ENCODE measurements at regions not wholly inside any gene's neighbourhood (a gene's known extent, or its start where the extent isn't known, plus 50 kb on each side); places are given as distances from the start of the nearest gene placed in this dataset.
A peak's percentile ranks its signal among the peaks of the same experiment; 100 is the strongest.
"Not testable (repeated sequence)": the region's sequence is repeated elsewhere in the genome, so short reads cannot be mapped to it uniquely, and the experiment has no call there.

DNA sequence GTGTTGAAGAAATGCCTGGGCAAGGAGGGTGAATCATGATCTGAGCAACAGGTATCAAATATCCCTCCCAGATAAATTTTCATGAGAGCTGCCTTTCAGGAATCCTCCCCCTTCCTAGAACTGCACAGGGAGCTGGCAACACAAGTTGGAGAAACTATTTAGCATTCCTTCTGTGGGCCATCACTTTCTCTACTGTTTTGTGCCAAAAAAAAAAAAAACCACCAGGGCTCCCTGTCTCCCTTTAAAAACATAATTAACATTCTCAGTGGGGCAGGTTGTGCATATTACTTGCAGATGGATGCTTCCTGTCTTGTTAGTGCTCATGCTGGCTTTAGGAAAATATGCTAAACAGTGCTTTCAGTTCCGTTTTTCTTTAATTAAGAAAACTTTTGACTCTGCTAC is 234.9 kb upstream of the LMCD1 start:
- no peak for DNase-seq

DNA sequence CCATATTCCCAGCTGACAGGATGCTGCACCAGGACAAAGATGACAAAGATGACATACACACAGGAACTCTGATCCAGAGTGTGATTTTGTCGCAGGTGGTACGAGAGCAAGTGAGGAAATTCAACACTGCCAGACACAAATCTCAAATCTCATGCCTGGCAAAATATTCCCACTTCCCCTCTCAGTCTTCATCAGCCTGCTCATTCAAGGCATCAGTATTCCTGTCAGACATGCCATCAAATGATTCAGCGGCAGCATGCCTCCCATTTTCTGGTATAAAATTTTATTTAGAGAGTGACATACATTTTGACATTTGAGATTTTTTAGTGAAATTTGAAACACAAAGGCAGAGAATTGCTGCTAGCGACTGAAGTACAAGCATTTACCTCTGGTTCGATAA is 228.1 kb upstream of the LMCD1 start:
- no peak for DNase-seq

DNA sequence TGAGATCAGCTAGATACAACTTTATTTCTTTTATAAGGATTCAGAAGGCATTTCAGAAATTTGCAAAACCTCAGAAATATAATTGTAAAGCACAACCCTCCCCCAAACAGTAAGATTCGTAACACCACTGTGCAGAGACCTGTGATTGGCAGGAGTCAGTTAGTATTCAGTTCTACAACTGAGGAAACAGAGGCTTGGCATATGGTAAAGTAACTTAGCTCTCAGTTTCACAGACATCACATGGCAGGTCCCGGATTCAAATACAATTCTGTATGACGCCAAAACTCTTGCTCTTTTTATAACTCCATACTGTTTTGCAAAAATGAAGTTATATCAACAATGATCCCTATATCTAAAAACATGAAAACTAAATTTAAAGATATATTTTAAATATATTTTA is 225.6 kb upstream of the LMCD1 start:
- no peak for DNase-seq

DNA sequence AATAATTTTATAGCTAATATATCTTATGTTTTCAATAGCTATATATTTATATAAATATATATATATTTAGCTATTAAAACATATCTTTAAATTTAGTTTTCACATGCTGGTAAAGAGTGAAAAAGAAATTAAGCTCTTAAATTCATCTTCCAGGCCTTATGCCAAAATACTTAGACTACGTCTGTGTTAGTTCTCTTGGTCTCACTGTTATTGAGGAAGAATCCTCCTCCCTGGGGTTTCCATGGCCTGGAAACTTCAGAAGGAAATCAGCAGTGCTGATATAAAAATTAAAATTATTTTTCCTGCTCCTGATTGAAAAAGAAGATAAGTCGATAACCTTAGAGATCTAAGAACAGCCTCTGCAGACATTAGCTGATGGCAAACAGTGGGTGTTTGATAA is 225.1 kb upstream of the LMCD1 start:
- DNase-seq = no peak

DNA sequence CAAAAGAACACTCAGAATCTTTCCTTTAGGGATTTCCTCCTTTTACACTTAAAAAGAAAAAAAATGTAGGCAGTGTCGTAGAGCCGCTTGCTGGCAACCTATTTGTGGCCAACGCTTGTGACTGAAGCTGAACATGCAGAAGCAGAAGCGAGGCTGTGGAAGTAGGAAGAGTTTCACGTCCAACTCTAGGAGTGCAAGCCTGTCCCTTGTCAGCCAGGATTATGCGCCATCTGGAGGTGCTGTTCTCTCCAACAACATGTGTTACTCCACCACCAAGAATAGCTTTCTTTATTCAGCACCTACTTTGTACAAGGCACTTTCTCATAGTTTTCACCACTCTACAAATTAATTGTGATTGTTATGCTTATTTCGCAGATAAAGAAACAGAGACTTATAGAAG is 223.2 kb upstream of the LMCD1 start:
- DNase-seq = no peak

DNA sequence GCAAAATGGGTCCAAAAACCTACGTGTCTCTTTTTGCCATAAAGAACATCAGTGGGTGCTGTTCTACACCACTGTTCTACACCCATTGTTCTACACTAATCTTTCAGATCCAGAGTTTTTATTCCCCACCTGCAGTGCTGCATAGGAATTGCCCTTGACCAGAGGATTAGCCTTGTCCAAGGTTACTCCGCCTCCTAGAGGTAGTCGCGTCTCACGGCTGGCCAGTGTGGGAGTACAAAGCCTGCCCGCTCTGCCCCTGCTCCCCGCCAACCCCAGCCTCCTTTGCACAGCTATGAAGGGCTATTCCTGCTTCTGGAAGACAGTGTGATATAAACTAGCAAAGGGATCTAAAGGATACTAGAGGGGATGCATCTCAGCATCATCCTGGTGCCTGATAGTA is 222.1 kb upstream of the LMCD1 start:
- DNase-seq = no peak

DNA sequence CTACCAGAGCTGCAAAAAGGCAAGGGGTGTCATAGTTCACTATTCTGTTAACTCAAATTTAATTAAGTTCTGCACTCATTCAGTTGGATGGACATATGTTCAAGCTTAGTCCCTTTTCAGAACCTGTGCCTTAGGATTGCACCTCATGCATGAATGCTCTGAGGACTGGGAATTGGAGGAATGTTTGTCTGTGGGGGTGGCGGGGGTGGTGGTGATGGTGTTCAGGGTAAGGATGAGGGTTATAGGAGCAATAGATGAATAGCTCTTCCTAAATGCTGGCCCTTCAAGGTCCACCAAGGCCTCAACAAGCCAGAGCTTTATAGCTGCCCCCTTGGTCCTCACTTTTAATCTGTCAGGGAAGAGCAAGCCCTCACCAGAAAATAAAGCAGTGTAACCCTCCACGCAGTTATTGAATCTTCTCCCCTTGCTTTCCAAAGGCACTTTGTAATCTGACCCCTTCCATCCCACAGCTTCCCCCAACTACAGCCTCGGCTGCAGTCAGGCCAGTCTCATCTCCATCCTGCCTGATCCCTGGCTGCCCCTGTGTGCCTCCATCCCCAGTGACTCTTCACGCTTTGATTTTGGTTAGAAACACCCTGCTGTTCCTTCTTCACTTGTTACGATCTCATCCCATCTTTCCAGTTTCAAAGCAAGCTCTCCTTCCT is 221.6 kb upstream of the LMCD1 start:
- no peak for DNase-seq

DNA sequence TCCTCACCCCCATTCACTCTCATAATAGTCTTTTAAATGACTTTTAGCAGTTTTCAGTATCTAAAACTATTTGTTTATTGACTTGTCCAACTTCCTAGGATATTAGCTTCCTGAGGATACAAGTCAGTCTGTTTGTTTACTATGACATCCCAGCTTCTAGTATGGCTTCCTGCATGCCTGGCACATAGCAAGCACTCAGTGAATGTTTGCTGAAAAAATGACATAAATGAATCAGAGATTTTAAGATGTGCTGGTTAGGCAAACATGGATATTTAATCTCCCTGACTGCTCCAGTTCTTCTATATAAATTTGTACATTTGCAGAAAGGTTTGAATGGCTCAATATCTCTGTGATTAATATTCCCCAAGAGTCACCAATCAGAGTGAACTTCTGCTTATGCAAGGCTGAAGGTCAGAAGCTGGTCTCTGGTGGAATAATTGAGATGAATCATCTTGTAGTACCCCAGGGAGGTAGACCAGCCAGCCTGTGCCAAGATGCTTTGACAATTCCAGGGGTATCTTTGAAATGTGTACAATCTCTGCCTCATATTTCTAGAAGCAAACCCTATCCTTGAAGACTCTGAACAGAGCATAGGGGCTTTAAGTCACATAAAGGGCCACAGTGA is 219.0 kb upstream of the LMCD1 start:
- no peak for DNase-seq

DNA sequence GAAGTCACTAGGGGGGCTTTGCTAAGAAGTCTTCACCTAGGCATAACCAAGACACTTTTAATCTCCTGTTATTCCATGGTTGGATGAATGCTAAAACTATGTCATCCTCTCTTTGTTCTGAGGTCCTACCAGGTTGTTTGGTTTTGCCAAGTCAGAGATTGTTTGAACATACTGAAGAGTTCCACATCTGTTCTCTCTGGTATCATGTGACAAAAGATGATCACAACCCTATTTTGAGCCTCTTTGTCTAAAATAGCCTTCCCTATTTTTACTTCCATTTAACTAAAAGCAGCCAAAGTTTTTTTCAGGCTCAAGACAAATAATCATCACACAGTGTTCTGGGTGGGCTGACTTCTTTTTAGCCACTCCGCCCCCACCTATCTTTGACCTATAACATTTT is 218.4 kb upstream of the LMCD1 start:
- no peak for DNase-seq

DNA sequence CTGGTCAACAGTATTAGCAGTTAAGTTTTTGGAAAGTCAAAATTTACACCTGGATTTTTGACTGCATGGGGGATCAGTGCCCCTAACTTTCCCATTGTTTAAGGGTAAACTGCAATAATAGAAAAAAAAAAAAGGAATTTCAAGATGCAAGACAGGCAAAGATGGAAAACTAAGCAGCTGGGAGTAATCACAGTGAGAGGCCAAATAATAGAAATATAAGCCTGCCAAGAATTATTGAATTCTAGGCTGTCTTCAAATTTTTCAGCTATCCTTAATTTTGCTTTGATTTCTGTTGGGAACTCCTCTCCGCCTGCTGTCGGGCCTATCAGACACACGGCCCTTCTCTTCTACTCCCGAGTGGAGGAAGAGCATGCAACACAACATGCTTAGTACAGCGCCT is 215.5 kb upstream of the LMCD1 start:
- DNase-seq = no peak

DNA sequence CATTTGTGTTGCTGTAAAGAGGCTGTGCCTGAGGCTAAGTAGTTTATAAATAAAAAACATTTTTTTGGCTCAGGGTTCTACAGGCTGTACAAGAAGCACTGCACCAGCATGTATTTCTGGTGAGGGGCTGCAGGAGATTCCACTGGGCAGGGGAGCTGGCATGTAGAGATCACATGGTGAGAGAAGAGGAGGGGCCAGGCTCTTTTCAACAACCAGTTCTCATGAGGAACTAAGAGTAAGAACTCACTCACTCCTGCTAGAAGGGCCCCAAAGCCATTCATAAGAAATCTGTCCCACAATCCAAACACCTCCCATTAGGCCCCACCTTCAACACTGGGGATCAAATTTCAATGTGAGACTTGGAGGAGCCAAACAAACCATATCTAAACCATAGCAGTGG is 214.9 kb upstream of the LMCD1 start:
- DNase-seq = no peak

DNA sequence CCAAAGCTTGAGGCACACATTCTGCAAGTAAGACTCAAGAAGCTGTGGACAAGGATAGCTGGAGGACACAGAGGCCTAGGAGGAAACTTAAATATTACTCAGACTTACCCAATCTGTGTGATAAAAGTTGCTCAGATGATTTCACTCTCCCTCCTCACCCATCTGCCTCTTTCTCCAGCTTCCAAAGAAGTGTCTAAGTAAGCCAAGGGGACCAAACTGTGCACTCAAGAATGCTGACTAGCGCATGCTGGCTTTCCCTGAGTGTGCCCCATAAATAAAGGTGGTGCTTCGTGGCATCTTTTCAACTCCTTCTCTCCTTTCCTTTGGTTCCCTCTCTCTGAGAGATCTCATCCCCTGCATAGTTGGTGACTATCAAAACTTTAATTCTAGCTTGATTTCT is 211.0 kb upstream of the LMCD1 start:
- no peak for DNase-seq

DNA sequence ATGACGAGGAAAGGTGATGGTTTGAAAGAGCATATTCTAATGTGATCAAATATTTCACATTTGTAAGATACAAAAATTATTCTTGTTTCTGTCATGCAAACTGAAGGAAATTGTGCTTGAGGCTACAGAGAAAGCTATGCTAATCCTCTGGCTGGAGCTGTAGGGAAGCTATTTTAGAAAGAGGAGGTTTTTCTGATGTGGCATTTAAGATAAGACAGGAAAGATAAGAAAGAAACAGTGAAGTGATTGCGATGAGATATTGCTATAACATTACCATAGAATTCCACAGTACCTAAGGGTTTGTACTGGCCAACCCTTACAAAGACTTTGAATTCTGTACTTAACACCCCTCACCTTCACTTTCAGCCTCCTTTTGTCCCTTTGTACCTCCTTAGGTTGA is 205.2 kb upstream of the LMCD1 start:
- no peak for DNase-seq

DNA sequence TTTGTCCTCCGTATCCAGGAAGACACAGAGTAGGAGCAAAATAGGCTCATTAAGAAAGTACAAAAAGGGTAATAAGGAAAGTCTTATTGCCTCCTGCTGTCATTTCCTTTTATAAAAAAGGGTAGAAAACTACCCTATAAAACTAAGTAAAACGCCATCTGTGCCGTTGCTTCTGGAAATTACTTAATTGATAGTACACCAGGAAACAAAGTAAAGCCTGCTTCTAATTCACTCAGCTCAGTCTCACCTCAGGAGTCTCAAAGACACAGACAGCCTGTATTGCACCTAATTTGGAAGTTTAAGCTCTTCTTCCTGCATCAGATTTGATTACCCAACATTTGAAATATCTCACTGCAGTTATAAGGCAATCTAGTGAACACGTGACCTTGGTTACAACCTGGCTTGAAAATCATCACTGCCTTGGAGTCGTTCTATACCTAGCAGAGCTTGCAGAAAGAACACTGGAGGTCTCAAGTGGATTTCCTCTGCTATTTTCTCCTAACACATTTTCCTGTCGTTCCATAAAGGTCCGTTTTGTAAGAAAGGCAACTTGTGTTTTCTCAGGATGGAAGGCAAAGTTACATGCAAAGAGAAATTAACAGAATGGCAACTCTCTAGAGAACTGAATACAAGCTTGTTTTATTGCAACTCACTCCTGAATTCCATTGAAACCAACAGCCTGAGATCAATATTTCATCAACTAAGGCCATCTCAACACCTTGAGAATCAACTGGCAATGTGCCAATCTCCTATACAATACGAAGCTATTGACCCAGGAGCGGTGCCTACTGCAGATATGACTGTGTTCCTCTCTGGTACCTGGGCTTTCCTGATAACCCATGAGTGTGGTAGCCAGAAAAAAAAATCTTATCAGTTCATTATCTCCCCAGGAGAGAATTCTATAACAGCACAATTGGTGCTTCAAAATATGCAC is 203.3 kb upstream of the LMCD1 start:
- no peak for DNase-seq

DNA sequence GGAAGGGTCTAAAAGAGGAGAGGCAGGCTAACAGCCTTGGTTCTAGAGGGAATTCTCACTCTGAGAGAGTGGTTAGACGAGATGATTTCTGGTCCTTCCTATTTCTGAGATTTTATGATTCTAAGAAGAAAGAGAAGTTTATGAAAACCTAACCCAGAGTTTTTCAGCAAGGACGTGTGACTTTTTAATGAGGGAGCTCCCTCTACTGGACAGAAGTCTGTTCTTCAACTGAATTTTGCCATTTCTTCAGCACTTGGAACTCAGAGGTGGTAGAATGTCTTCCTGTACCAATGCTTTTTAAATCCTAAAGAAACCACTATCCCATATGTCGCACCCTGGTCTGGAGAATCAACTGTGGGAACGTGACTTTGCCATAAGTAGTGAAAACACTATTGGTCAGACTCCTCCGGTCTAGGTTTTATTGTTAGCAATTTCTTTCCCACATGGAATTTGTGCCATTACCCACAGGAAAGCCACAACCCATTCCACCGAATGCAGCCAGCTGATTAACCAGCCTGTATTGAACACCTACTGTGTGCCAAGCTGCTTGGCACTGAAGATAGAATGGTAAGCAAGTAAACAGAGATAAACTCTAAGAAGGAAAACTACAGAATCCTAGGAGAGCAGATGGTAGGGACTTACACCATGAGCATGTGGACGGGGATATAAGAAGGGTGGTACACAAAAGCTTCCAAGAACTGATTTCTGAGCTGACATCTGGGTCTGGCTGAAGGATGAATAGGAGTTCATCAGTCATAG is 199.5 kb upstream of the LMCD1 start:
- peak in 1 of 2 experiments; percentile 7 for DNase-seq

DNA sequence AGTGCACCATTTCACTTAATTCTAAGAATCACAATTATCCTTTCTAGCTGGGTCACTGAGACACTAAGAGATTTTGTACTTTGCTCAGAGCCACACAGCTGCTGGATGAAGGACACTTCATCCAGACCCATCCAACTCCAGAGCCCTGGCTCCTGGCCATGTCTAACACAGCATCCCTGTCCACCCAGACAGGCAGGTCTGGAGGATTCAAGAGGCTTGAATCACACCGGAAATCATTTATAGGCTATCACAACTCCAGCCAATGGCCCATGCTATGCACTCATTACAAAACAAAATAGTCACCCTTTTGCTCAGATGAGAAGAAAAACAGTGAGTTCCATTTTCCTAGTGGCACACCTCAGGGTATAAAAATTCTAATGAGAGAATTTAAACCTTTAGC is 198.2 kb upstream of the LMCD1 start:
- DNase-seq = no peak

DNA sequence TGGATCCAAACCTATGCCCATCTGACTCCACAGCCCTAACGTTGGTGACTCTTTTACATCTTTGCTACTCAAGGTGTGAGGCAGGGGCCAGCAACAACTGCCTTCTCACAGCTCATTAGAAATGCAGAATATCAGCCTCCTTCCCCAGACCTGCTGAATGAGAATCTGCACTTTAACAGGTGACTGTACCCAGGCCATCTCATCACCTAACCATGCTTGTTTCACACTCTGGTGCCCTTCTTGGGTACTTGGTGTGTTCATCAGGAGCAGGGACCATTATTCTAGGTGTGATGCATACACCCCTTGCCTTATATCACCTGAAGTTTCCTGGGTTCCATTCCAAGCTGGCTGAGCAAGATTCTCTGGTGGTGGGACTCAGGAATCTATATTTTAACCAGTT is 196.3 kb upstream of the LMCD1 start:
- no peak for DNase-seq

DNA sequence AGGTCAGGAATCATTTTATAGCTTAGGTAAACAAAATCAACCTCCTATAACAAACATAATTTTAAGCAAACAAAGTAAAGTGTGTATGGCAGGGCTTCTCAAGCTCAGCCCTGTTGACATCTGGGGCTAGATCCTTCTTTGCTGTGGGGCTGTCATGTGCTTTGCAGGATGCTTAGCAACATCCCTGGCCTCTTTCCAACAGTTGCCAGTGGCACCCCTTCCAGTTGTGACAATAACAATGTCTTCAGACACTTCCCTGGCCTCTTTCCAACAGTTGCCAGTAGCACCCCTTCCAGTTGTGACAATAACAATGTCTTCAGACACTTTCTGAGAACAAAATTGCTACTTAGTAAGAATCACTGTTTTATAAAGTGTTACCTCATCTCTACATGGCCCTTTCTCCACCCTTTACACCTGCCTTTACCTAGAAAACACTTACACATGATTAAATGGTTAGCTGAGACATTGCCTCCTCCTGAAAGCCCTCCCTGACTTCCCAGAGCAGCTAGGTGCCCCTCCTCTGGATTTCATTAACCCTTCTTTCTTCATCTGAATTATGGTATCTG is 194.0 kb upstream of the LMCD1 start:
- no peak for DNase-seq

DNA sequence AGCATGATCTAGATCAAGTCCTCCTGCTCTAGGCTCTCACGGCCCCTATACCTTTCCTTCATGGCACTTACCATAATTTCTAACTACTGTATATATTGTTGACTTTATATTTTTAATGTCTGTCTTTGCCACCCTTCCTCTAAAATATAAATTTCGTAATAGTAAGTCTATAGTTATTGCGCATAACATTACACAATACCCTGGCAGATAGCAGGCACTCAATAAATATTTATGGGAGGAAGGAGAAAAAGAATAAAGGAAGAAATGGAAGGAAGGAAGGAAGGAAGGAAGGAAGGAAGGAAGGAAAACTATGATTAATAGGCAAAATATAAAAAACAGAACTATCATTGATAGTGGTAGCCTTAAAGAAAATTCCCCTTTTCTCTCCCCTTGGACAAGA is 190.3 kb upstream of the LMCD1 start:
- DNase-seq = no peak

DNA sequence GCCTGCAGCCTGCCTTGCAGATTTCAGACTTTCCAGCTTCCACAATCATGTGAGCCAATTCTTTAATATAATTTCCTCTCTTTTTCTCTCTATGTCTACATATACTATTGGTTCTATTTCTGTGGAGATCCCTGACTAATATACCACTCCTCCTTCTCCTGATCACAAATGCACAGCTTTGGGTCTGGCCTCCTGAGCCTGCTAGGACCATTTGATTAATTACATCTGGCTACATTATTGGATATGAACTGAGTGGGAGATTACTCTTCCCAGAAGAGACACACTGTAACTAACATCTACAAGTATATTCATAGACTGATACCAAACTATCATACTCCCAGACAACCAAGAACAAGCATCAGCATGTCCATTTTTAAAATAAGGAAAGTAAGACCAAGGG is 188.9 kb upstream of the LMCD1 start:
- no peak for DNase-seq

DNA sequence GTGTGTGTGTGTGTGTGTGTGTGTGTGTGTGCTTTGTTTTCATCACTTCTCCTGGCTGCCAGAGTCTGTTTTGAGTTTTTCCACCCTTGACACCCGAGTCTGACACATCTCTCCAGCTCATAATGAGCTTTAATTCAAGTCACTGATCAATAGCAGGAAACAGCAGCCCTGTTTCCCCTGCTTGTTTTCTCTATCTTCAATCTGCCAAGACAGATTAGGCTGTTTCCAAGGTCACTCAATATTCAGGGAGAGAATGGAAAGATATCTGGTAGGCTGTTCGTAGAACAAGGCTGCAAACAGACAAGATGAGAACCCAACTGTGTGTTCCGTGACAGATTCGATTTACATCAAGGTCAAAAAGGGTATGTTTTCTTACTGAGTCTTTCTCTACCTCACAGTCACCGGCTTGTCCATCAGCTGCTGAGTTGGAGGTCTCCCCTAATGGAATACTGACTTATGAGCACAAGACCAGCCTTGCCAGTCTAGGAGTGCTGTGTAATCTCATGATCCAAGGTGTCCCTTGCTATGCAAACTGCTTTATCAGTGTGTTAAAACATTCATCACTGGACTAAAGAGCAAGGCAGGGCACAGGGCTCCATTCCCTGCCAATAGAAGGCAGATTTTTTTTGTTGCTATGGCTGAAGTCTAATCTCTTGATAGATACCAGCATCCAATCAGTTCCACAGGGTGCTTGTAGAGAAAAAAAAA is 187.9 kb upstream of the LMCD1 start:
- no peak for DNase-seq

DNA sequence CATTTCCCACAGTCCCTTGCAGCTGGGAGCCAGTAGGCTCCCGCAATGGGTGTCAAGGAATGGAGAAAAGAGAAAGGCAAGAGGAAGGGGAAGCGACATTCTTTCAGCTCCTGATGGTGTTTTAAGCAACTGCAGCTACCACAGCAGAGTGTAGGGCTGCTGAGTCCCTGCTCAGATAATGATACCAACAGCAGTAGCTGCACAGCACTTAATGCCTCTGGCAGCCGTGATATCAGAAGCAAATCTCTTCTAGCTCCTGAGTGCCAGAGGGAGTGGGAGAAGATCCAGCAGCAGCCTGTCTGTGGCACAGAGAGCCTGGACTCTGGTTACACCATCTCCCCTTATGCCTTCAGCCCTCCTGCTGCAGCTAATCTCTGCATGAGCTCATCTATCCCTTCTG is 186.1 kb upstream of the LMCD1 start:
- DNase-seq = not testable (repeated sequence)

Measured in NCI-H446 (cell line).